A549 (cell line): ENCODE measurements at regions not wholly inside any gene's neighbourhood (a gene's known extent, or its start where the extent isn't known, plus 50 kb on each side); places are given as distances from the start of the nearest gene placed in this dataset.

Experiments
- CTCF ChIP-seq: fragments of >200 bp; sonication (Bioruptor Twin); formaldehyde crosslinking; IDR thresholded peaks from 3 replicates; pipeline ENCODE4 v1.5.1; 2016
- JUN ChIP-seq, 2 experiments: fragments of >200 bp; sonication (Bioruptor Twin); formaldehyde crosslinking; IDR thresholded peaks; 2 replicates in 1 of 2; 3 replicates in 1 of 2; pipeline ENCODE4 v1.6.1; 2016 to 2017
- NR3C1 ChIP-seq: fragments of >200 bp; sonication (Bioruptor Twin); formaldehyde crosslinking; IDR thresholded peaks from 3 replicates; pipeline ENCODE4 v1.6.1; 2017
- POLR2A ChIP-seq: IDR thresholded peaks from 2 replicates; pipeline ENCODE4 v1.6.1; 2012; ENCODE audit warnings: mild to moderate bottlenecking, low read length
- RAD21 ChIP-seq, 2 experiments: fragments of >200 bp in 1 of 2; sonication (Bioruptor Twin) in 1 of 2; formaldehyde crosslinking in 1 of 2; IDR thresholded peaks in 1 of 2; conservative IDR thresholded peaks in 1 of 2; 2 replicates in 1 of 2; 3 replicates in 1 of 2; pipeline ENCODE4 v1.6.1; 2012 to 2018; ENCODE audit warnings: inconsistent platforms in 1 of 2
- RFX5 ChIP-seq: fragments of 450-650 bp; IDR thresholded peaks from 2 replicates; pipeline ENCODE4 v1.7.1; 2014; ENCODE audit warnings: antibody characterized with exemption, mild to moderate bottlenecking, moderate library complexity
- ZFP36 ChIP-seq: fragments of 450-650 bp; IDR thresholded peaks from 2 replicates; pipeline ENCODE4 v1.6.1; 2014; ENCODE audit warnings: borderline replicate concordance; ENCODE audit not compliant: partially characterized antibody
- TF ChIP-seq, protein P1 (sequence below): fragments of 200-600 bp; sonication (generic); IDR thresholded peaks from 2 replicates; pipeline ENCODE4 v1.6.1; 2016; ENCODE audit warnings: antibody characterized with exemption, mild to moderate bottlenecking, moderate library complexity

DNA sequence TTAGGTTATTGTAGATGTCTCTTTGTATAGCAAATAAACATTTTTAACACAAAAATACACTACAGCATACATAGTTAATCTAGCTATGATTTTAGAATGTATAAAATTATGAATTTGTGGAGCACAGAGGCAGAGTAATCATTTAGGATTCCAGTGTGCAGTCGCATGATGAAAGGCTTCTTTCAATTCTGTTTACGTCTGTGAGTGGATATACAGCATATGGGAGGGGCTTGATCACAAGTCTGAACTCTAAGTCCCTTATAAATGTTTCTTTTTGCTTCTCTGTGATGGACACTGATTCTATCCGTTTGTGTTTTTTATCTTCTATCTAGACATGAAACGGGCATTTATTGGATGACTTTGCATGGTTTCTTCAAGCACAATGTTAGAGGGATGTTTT lies 1239.6 kb upstream of the AGA start:
- TF ChIP-seq NR3C1 (no peak), RFX5 (no peak), CTCF (no peak), ZFP36 (no peak), POLR2A (no peak), RAD21 (conservative IDR thresholded peaks at IDR 0.05 in 1 of 2, IDR thresholded peaks at IDR 0.05 in 1 of 2) (no peak), JUN (IDR thresholded peaks at IDR 0.05) (no peak)
- TF ChIP-seq, protein P1, sequence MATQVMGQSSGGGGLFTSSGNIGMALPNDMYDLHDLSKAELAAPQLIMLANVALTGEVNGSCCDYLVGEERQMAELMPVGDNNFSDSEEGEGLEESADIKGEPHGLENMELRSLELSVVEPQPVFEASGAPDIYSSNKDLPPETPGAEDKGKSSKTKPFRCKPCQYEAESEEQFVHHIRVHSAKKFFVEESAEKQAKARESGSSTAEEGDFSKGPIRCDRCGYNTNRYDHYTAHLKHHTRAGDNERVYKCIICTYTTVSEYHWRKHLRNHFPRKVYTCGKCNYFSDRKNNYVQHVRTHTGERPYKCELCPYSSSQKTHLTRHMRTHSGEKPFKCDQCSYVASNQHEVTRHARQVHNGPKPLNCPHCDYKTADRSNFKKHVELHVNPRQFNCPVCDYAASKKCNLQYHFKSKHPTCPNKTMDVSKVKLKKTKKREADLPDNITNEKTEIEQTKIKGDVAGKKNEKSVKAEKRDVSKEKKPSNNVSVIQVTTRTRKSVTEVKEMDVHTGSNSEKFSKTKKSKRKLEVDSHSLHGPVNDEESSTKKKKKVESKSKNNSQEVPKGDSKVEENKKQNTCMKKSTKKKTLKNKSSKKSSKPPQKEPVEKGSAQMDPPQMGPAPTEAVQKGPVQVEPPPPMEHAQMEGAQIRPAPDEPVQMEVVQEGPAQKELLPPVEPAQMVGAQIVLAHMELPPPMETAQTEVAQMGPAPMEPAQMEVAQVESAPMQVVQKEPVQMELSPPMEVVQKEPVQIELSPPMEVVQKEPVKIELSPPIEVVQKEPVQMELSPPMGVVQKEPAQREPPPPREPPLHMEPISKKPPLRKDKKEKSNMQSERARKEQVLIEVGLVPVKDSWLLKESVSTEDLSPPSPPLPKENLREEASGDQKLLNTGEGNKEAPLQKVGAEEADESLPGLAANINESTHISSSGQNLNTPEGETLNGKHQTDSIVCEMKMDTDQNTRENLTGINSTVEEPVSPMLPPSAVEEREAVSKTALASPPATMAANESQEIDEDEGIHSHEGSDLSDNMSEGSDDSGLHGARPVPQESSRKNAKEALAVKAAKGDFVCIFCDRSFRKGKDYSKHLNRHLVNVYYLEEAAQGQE, result no peak
